ENCODE measurements at regions not wholly inside any gene's neighbourhood (a gene's known extent, or its start where the extent isn't known, plus 50 kb on each side); places are given as distances from the start of the nearest gene placed in this dataset.

DNA sequence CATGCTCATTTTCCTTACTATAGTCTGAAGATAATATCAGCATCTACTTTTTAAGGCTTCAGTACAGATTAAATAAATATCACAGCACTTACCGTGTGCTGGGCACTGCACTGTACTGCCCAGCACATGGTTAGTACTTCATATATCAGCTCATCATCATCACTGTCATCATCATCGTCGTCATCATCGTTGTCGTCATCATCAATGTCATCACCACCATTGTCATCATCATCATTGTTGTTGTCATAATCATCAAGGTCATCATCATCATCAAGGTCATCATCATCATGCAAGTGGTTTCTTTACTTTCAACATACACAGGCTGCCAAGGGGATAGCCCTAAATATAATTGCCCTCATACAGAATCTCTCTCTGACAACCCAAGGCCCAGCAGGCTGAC is 275.1 kb downstream of the ABCC12 start:
- no peak overlapping the region for H3K4ac ChIP-seq (ENCODE audit: low read depth, low read length)
- H3K14ac ChIP-seq (ENCODE audit: low read length) = no peak overlapping the region
- H3K18ac ChIP-seq (ENCODE audit: low read length) = no peak overlapping the region
- no peak overlapping the region for H3K27ac ChIP-seq (ENCODE audit: low read depth, low read length)
- no peak overlapping the region for H3K9ac ChIP-seq (ENCODE audit: low read length)
- H2BK12ac ChIP-seq (ENCODE audit: low read length) = no peak overlapping the region
- H3K79me1 ChIP-seq (ENCODE audit: low read length) = no peaks in the 10 kb centered on the region
- H3K36me3 ChIP-seq (ENCODE audit: control insufficient read depth in 1 of 2, insufficient read depth in 2 of 2, low read length in 2 of 2) = no peaks in the 10 kb centered on the region
- no peak overlapping the region for H4K91ac ChIP-seq (ENCODE audit: low read depth, low read length)
- no peak overlapping the region for H2AK5ac ChIP-seq (ENCODE audit: low read length)
- H4K12ac ChIP-seq (ENCODE audit: low read depth, low read length) = no peak overlapping the region
- no peak overlapping the region for H2BK5ac ChIP-seq (ENCODE audit: low read depth, low read length, poor library complexity)
- H2BK120ac ChIP-seq (ENCODE audit: insufficient read depth, low read length, poor library complexity) = no peak overlapping the region
- no peaks in the 10 kb centered on the region for H3K27me3 ChIP-seq (ENCODE audit: insufficient read depth, low read length)
- WGBS (ENCODE audit: extremely low coverage, insufficient coverage, insufficient read length) = no CpG with 5 or more reads among the region's 5 CpGs
- H3K79me2 ChIP-seq (ENCODE audit: control insufficient read depth, insufficient read depth, low read length, poor library complexity) = no peaks in the 10 kb centered on the region
- DNase-seq = no peak
- H3K4me3 ChIP-seq (ENCODE audit: low read depth, low read length) = no peak overlapping the region
- H3K4me1 ChIP-seq (ENCODE audit: control insufficient read depth in 1 of 2, insufficient read depth in 2 of 2, low read length in 2 of 2) = no peaks in the 10 kb centered on the region
- H3K9me3 ChIP-seq (ENCODE audit: insufficient read depth, low read depth, low read length) = no peaks in the 10 kb centered on the region
- H3K4me2 ChIP-seq (ENCODE audit: low read length) = no peak overlapping the region
- no peak overlapping the region for H4K8ac ChIP-seq (ENCODE audit: low read depth, low read length)
- no peak overlapping the region for H3K23ac ChIP-seq (ENCODE audit: low read length)
- no peak overlapping the region for H2AFZ ChIP-seq (ENCODE audit: insufficient read depth, low read length, poor library complexity)

DNA sequence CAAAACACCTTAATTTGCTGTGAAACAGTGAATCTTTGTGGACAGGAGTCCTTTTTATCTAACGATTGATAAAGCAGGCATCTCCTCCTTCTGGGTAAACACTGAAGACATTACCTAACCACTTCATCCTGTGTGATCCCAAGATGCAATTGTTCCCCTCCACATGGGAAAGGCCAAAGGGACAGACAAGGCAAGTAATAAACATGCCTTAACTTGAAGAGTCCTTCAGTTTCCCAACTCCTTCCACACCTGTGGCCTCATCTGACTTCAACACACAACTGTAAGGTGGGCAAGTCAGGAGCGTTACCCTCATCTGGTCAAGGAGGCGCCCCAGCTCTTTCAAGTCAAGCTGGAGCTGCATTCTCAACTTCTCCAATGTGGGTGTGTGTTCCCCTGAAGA is 278.6 kb downstream of the ABCC12 start:
- no peak overlapping the region for H3K4me3 ChIP-seq (ENCODE audit: low read depth, low read length)
- no peaks in the 10 kb centered on the region for H3K79me2 ChIP-seq (ENCODE audit: control insufficient read depth, insufficient read depth, low read length, poor library complexity)
- whole genome bisulfite sequencing (ENCODE audit: extremely low coverage, insufficient coverage, insufficient read length) = no CpG with 5 or more reads among the region's 3 CpGs
- no peak overlapping the region for H2AK5ac ChIP-seq (ENCODE audit: low read length)
- H3K79me1 ChIP-seq (ENCODE audit: low read length) = no peaks in the 10 kb centered on the region
- H3K18ac ChIP-seq (ENCODE audit: low read length) = no peak overlapping the region
- no peak for DNase-seq
- H3K9ac ChIP-seq (ENCODE audit: low read length) = no peak overlapping the region
- no peak overlapping the region for H3K4me2 ChIP-seq (ENCODE audit: low read length)
- H3K14ac ChIP-seq (ENCODE audit: low read length) = no peak overlapping the region
- no peaks in the 10 kb centered on the region for H3K36me3 ChIP-seq (ENCODE audit: control insufficient read depth in 1 of 2, insufficient read depth in 2 of 2, low read length in 2 of 2)
- H3K27me3 ChIP-seq (ENCODE audit: insufficient read depth, low read length) = no peaks in the 10 kb centered on the region
- H4K91ac ChIP-seq (ENCODE audit: low read depth, low read length) = no peak overlapping the region
- no peak overlapping the region for H3K27ac ChIP-seq (ENCODE audit: low read depth, low read length)
- H2BK12ac ChIP-seq (ENCODE audit: low read length) = no peak overlapping the region
- H3K4me1 ChIP-seq (ENCODE audit: control insufficient read depth in 1 of 2, insufficient read depth in 2 of 2, low read length in 2 of 2) = no peaks in the 10 kb centered on the region
- no peak overlapping the region for H2BK120ac ChIP-seq (ENCODE audit: insufficient read depth, low read length, poor library complexity)
- no peak overlapping the region for H3K23ac ChIP-seq (ENCODE audit: low read length)
- no peak overlapping the region for H4K12ac ChIP-seq (ENCODE audit: low read depth, low read length)
- peak overlapping the region; percentile 18 for H2AFZ ChIP-seq (ENCODE audit: insufficient read depth, low read length, poor library complexity)
- H3K9me3 ChIP-seq (ENCODE audit: insufficient read depth, low read depth, low read length) = no peaks in the 10 kb centered on the region
- H2BK5ac ChIP-seq (ENCODE audit: low read depth, low read length, poor library complexity) = no peak overlapping the region
- H3K4ac ChIP-seq (ENCODE audit: low read depth, low read length) = no peak overlapping the region
- H4K8ac ChIP-seq (ENCODE audit: low read depth, low read length) = no peak overlapping the region

DNA sequence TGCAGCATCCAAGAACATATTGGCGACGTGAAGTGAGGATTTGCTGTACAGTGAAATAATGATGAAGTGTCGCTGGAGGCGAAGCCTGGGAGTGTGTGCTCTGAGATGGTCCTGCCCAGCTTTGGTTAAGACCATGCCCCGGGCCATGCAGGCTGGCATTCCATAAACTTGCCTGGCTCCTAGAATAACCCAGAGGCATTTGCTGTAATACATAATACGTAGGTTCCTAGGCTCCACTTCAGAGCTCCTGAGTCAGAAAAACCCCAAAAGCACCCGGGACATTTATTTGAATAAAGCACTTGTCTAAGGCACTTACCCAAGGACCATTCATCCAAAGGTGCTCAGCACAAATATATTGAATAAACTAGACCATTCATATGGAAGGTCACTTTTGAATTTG is 279.3 kb downstream of the ABCC12 start:
- no peaks in the 10 kb centered on the region for H3K4me1 ChIP-seq (ENCODE audit: control insufficient read depth in 1 of 2, insufficient read depth in 2 of 2, low read length in 2 of 2)
- H2BK120ac ChIP-seq (ENCODE audit: insufficient read depth, low read length, poor library complexity) = no peak overlapping the region
- H3K4me3 ChIP-seq (ENCODE audit: low read depth, low read length) = no peak overlapping the region
- H4K12ac ChIP-seq (ENCODE audit: low read depth, low read length) = no peak overlapping the region
- H3K4me2 ChIP-seq (ENCODE audit: low read length) = no peak overlapping the region
- H4K91ac ChIP-seq (ENCODE audit: low read depth, low read length) = no peak overlapping the region
- no peak overlapping the region for H3K18ac ChIP-seq (ENCODE audit: low read length)
- no peak overlapping the region for H2BK5ac ChIP-seq (ENCODE audit: low read depth, low read length, poor library complexity)
- no peaks in the 10 kb centered on the region for H3K27me3 ChIP-seq (ENCODE audit: insufficient read depth, low read length)
- H2AFZ ChIP-seq (ENCODE audit: insufficient read depth, low read length, poor library complexity) = no peak overlapping the region
- no peak overlapping the region for H2BK12ac ChIP-seq (ENCODE audit: low read length)
- no peak overlapping the region for H3K14ac ChIP-seq (ENCODE audit: low read length)
- H3K79me1 ChIP-seq (ENCODE audit: low read length) = no peaks in the 10 kb centered on the region
- H4K8ac ChIP-seq (ENCODE audit: low read depth, low read length) = no peak overlapping the region
- no peaks in the 10 kb centered on the region for H3K9me3 ChIP-seq (ENCODE audit: insufficient read depth, low read depth, low read length)
- WGBS (ENCODE audit: extremely low coverage, insufficient coverage, insufficient read length) = no CpG with 5 or more reads among the region's 7 CpGs
- H3K27ac ChIP-seq (ENCODE audit: low read depth, low read length) = no peak overlapping the region
- DNase-seq = peak; percentile 38 to 53
- H2AK5ac ChIP-seq (ENCODE audit: low read length) = no peak overlapping the region
- no peaks in the 10 kb centered on the region for H3K36me3 ChIP-seq (ENCODE audit: control insufficient read depth in 1 of 2, insufficient read depth in 2 of 2, low read length in 2 of 2)
- H3K23ac ChIP-seq (ENCODE audit: low read length) = no peak overlapping the region
- no peak overlapping the region for H3K9ac ChIP-seq (ENCODE audit: low read length)
- H3K4ac ChIP-seq (ENCODE audit: low read depth, low read length) = no peak overlapping the region
- H3K79me2 ChIP-seq (ENCODE audit: control insufficient read depth, insufficient read depth, low read length, poor library complexity) = no peaks in the 10 kb centered on the region

- H2BK12ac ChIP-seq (ENCODE audit: low read length) = no peak overlapping the region
- no peak overlapping the region for H2BK120ac ChIP-seq (ENCODE audit: insufficient read depth, low read length, poor library complexity)
- no peak overlapping the region for H4K8ac ChIP-seq (ENCODE audit: low read depth, low read length)
- DNase-seq = no peak
- H2BK5ac ChIP-seq (ENCODE audit: low read depth, low read length, poor library complexity) = no peak overlapping the region
- H3K9ac ChIP-seq (ENCODE audit: low read length) = no peak overlapping the region
- no peaks in the 10 kb centered on the region for H3K9me3 ChIP-seq (ENCODE audit: insufficient read depth, low read depth, low read length)
- no peak overlapping the region for H3K27ac ChIP-seq (ENCODE audit: low read depth, low read length)
- H2AFZ ChIP-seq (ENCODE audit: insufficient read depth, low read length, poor library complexity) = no peak overlapping the region
- WGBS (ENCODE audit: extremely low coverage, insufficient coverage, insufficient read length) = no CpG with 5 or more reads among the region's 5 CpGs
- H3K4me2 ChIP-seq (ENCODE audit: low read length) = no peak overlapping the region
- no peaks in the 10 kb centered on the region for H3K79me2 ChIP-seq (ENCODE audit: control insufficient read depth, insufficient read depth, low read length, poor library complexity)
- H3K79me1 ChIP-seq (ENCODE audit: low read length) = no peaks in the 10 kb centered on the region
- H3K4me3 ChIP-seq (ENCODE audit: low read depth, low read length) = no peak overlapping the region
- H3K36me3 ChIP-seq (ENCODE audit: control insufficient read depth in 1 of 2, insufficient read depth in 2 of 2, low read length in 2 of 2) = no peaks in the 10 kb centered on the region
- H2AK5ac ChIP-seq (ENCODE audit: low read length) = no peak overlapping the region
- H3K18ac ChIP-seq (ENCODE audit: low read length) = no peak overlapping the region
- H3K4me1 ChIP-seq (ENCODE audit: control insufficient read depth in 1 of 2, insufficient read depth in 2 of 2, low read length in 2 of 2) = no peaks in the 10 kb centered on the region
- no peak overlapping the region for H4K91ac ChIP-seq (ENCODE audit: low read depth, low read length)
- no peak overlapping the region for H3K4ac ChIP-seq (ENCODE audit: low read depth, low read length)
- H4K12ac ChIP-seq (ENCODE audit: low read depth, low read length) = no peak overlapping the region
- H3K23ac ChIP-seq (ENCODE audit: low read length) = no peak overlapping the region
- no peak overlapping the region for H3K14ac ChIP-seq (ENCODE audit: low read length)
- H3K27me3 ChIP-seq (ENCODE audit: insufficient read depth, low read length) = no peaks in the 10 kb centered on the region
These were observed 282.4 kb downstream of the ABCC12 start for GRCh38 chr16:47873434-47873833.

Data from trophoblast cell (in vitro differentiated cells and primary cell).